ENCODE measurements at regions not wholly inside any gene's neighbourhood (a gene's known extent, or its start where the extent isn't known, plus 50 kb on each side); places are given as distances from the start of the nearest gene placed in this dataset.

- no peak for TF ChIP-seq POLR2A (IDR thresholded peaks at IDR 0.05)
- TF ChIP-seq, protein P1, sequence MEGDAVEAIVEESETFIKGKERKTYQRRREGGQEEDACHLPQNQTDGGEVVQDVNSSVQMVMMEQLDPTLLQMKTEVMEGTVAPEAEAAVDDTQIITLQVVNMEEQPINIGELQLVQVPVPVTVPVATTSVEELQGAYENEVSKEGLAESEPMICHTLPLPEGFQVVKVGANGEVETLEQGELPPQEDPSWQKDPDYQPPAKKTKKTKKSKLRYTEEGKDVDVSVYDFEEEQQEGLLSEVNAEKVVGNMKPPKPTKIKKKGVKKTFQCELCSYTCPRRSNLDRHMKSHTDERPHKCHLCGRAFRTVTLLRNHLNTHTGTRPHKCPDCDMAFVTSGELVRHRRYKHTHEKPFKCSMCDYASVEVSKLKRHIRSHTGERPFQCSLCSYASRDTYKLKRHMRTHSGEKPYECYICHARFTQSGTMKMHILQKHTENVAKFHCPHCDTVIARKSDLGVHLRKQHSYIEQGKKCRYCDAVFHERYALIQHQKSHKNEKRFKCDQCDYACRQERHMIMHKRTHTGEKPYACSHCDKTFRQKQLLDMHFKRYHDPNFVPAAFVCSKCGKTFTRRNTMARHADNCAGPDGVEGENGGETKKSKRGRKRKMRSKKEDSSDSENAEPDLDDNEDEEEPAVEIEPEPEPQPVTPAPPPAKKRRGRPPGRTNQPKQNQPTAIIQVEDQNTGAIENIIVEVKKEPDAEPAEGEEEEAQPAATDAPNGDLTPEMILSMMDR (IDR thresholded peaks at IDR 0.05) = no peak
Observed at GRCh38 chr2:122707224-122707824, 951.9 kb downstream of the TSN start.

All from Peyer's patch (tissue), 4 donors.